ENCODE measurements at regions not wholly inside any gene's neighbourhood (a gene's known extent, or its start where the extent isn't known, plus 50 kb on each side); places are given as distances from the start of the nearest gene placed in this dataset.

- TF ChIP-seq ATF3 (IDR thresholded peaks at IDR 0.05) (no peak), REST (IDR thresholded peaks at IDR 0.05) (no peak), NR2F2 (IDR thresholded peaks at IDR 0.05) (no peak), RXRA (IDR thresholded peaks at IDR 0.05) (no peak), FOXA1 (IDR thresholded peaks at IDR 0.05) (no peak), YY1 (IDR thresholded peaks at IDR 0.05) (no peak), HNF4A (conservative IDR thresholded peaks at IDR 0.05) (no peak), JUND (IDR thresholded peaks at IDR 0.05) (no peak), MAX (IDR thresholded peaks at IDR 0.05) (no peak), GABPA (IDR thresholded peaks at IDR 0.05 in 1 of 2, conservative IDR thresholded peaks at IDR 0.05 in 1 of 2) (no peak), RAD21 (IDR thresholded peaks at IDR 0.05) (no peak), CTCF (IDR thresholded peaks at IDR 0.05; ENCODE audit: low read depth, low read length, missing input control) (no peak), FOXA2 (IDR thresholded peaks at IDR 0.05) (no peak), TAF1 (conservative IDR thresholded peaks at IDR 0.05) (no peak), EGR1 (IDR thresholded peaks at IDR 0.05; ENCODE audit: low read depth in 2 of 2) (no peak), ZBTB33 (IDR thresholded peaks at IDR 0.05) (no peak), SP1 (IDR thresholded peaks at IDR 0.05) (no peak), HNF4G (IDR thresholded peaks at IDR 0.05) (no peak)
- no peak overlapping the region for H3K9ac ChIP-seq (ENCODE audit: low read depth in 1 of 2, low read length in 2 of 2)
- 48% methylated on average over 2 of the region's 2 CpGs for WGBS
- no peak overlapping the region for H3K4me3 ChIP-seq (ENCODE audit: low read depth in 1 of 3, low read length in 3 of 3)
- peaks cover 0 to 3% (median 1%) of the 10 kb centered on the region in 4 donors for H3K9me3 ChIP-seq (ENCODE audit: control insufficient read depth in 4 of 4, low read length in 3 of 4)
- no peaks in the 10 kb centered on the region for H3K27me3 ChIP-seq (ENCODE audit: control insufficient read depth in 4 of 4, insufficient read depth in 4 of 4, low read length in 3 of 4)
- no peaks in the 10 kb centered on the region for H3K4me1 ChIP-seq (ENCODE audit: control insufficient read depth in 4 of 4, insufficient read depth in 4 of 4, low read length in 3 of 4)
- H3K27ac ChIP-seq (ENCODE audit: low read depth in 1 of 2, low read length in 2 of 2), result no peak overlapping the region
- DNase-seq (ENCODE audit: low spot score), result no peak
- no peaks in the 10 kb centered on the region for H3K36me3 ChIP-seq (ENCODE audit: control insufficient read depth in 4 of 4, insufficient read depth in 3 of 4, low read depth in 1 of 4, low read length in 3 of 4)
These were observed 1355.7 kb downstream of the BRINP3 start for GRCh38 chr1:189121941-189122340.

All from liver (tissue), 8 donors.